ENCODE measurements at regions not wholly inside any gene's neighbourhood (a gene's known extent, or its start where the extent isn't known, plus 50 kb on each side); places are given as distances from the start of the nearest gene placed in this dataset.

DNA sequence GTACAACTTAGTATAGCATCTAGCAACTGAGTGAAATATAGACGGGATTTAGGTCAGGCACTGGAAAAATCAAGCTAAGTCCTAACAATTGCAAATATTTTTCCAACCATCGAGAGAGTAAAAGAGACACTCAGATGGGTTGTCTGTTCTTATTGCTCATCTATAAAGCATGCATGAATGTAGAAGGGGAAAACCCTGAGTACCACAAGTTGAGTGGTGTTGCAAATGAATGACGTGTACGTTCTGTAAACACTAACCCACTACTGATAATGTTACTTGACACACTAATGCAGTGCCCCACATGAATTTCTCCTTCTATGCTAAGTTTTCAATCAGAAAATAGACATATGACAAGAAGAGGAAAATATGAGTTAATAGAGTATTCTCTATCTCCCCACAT is 211.2 kb downstream of the COX18 start:
- TF ChIP-seq, protein P1, sequence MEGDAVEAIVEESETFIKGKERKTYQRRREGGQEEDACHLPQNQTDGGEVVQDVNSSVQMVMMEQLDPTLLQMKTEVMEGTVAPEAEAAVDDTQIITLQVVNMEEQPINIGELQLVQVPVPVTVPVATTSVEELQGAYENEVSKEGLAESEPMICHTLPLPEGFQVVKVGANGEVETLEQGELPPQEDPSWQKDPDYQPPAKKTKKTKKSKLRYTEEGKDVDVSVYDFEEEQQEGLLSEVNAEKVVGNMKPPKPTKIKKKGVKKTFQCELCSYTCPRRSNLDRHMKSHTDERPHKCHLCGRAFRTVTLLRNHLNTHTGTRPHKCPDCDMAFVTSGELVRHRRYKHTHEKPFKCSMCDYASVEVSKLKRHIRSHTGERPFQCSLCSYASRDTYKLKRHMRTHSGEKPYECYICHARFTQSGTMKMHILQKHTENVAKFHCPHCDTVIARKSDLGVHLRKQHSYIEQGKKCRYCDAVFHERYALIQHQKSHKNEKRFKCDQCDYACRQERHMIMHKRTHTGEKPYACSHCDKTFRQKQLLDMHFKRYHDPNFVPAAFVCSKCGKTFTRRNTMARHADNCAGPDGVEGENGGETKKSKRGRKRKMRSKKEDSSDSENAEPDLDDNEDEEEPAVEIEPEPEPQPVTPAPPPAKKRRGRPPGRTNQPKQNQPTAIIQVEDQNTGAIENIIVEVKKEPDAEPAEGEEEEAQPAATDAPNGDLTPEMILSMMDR (IDR thresholded peaks at IDR 0.05): no peak
- TF ChIP-seq POLR2A (IDR thresholded peaks at IDR 0.05): no peak

Data from esophagus squamous epithelium (tissue), 4 donors.